ENCODE measurements at regions not wholly inside any gene's neighbourhood (a gene's known extent, or its start where the extent isn't known, plus 50 kb on each side); places are given as distances from the start of the nearest gene placed in this dataset.

- no peaks in the 10 kb centered on the region for H4K20me1 ChIP-seq (ENCODE audit: insufficient read depth, low read length)
- no TSS peak for BruUV-seq (replicated peaks)
- no peak for FAIRE-seq
- H2AFZ ChIP-seq (ENCODE audit: low read length): no peak overlapping the region
- POLR2A ChIA-PET: interaction anchor here (1.7 kb wide), 1 partner anchor 43 kb away, joined by 4 read pairs; no protein-coding TSS in a partner anchor
- H3K27ac ChIP-seq (ENCODE audit: extremely low read length, insufficient read depth, low read length): no peak overlapping the region
- WGBS (ENCODE audit: low lambda C conversion rate): 88% methylated on average over 5 of the region's 5 CpGs
- H3K9ac ChIP-seq (ENCODE audit: insufficient read depth, low read depth, low read length): no peak overlapping the region
- intact Hi-C loops (cut with micrococcal nuclease; ENCODE audit: unreplicated experiment): loop anchor here (1.0 to 10.0 kb wide), 3 partner anchors 26 to 602 kb away; no protein-coding TSS in a partner anchor
- DNase-seq (ENCODE audit: low spot score): no peak
- H3K36me3 ChIP-seq (replicated peaks in 1 of 2; ENCODE audit: control insufficient read depth in 1 of 2, insufficient read depth in 2 of 2, low read length in 2 of 2): no peaks in the 10 kb centered on the region
- H3K4me3 ChIP-seq (replicated peaks in 1 of 3; ENCODE audit: insufficient read depth in 1 of 3, low read depth in 2 of 3, low read length in 3 of 3): no peak overlapping the region
- H3K27me3 ChIP-seq (ENCODE audit: control insufficient read depth in 1 of 2, insufficient read depth in 2 of 2, low read length in 2 of 2): no peaks in the 10 kb centered on the region
- in situ Hi-C loops (cut with HindIII; ENCODE audit: extremely low pct_ligation_motif_present, low pct_unique_long_range_greater_than_20kb): no loop called here
- H3K4me1 ChIP-seq (ENCODE audit: insufficient read depth, low read length): peaks cover 76% of the 10 kb centered on the region
- H3K9me3 ChIP-seq (ENCODE audit: low read length): no peaks in the 10 kb centered on the region
- 0 out of 2 replicates have a peak overlapping the region, but pooled peaks have one; percentile 14 for H3K4me2 ChIP-seq (ENCODE audit: low read depth, low read length)
- CTCF ChIA-PET (ENCODE audit: low intra/inter-chr PET ratio, low total read pairs): no interaction called here
- ATAC-seq: no peak
- H3K79me2 ChIP-seq (ENCODE audit: insufficient read depth, low read length): peaks cover 12% of the 10 kb centered on the region
- no peak for TF ChIP-seq ZNF678 (CRISPR knock-in tag; IDR thresholded peaks at IDR 0.05)
- TF ChIP-seq ZNF639 (CRISPR knock-in tag; conservative IDR thresholded peaks at IDR 0.05): no peak
- no peak for TF ChIP-seq ZNF318 (CRISPR knock-in tag; IDR thresholded peaks at IDR 0.05)
- TF ChIP-seq RNF219 (CRISPR knock-in tag; IDR thresholded peaks at IDR 0.05): no peak
- no peak for TF ChIP-seq TBX3 (IDR thresholded peaks at IDR 0.05; ENCODE audit: borderline replicate concordance)
- no peak for TF ChIP-seq ZNF496 (CRISPR knock-in tag; IDR thresholded peaks at IDR 0.05; ENCODE audit: insufficient replicate concordance)
Measured at GRCh38 chr5:60444661-60445360, 255.2 kb downstream of the DEPDC1B start.
